Skin epidermis (tissue), 12 donors: ENCODE measurements at regions not wholly inside any gene's neighbourhood (a gene's known extent, or its start where the extent isn't known, plus 50 kb on each side); places are given as distances from the start of the nearest gene placed in this dataset.
"Not testable (repeated sequence)": the region's sequence is repeated elsewhere in the genome, so short reads cannot be mapped to it uniquely, and the experiment has no call there.

Source experiments
- H3K27ac ChIP-seq, 21 experiments: fragments of 200-600 bp; sonication (generic) in 11 of 21; one replicate each; pipeline ENCODE4 v1.5.0; 2020; ENCODE audit warnings: mild to moderate bottlenecking in 3 of 21, inconsistent platforms in 2 of 21, moderate library complexity in 2 of 21
- H3K4me3 ChIP-seq, 7 experiments: fragments of 200-600 bp; sonication (generic) in 2 of 7; one replicate each; pipeline ENCODE4 v1.5.0; 2020; ENCODE audit warnings: inconsistent platforms in 2 of 7, mild to moderate bottlenecking in 2 of 7, moderate library complexity in 1 of 7

GRCh38 chr9:129446828-129447550 is 173.9 kb downstream of the C9orf50 start:
- H3K4me3 ChIP-seq, result no peak overlapping the region

DNA sequence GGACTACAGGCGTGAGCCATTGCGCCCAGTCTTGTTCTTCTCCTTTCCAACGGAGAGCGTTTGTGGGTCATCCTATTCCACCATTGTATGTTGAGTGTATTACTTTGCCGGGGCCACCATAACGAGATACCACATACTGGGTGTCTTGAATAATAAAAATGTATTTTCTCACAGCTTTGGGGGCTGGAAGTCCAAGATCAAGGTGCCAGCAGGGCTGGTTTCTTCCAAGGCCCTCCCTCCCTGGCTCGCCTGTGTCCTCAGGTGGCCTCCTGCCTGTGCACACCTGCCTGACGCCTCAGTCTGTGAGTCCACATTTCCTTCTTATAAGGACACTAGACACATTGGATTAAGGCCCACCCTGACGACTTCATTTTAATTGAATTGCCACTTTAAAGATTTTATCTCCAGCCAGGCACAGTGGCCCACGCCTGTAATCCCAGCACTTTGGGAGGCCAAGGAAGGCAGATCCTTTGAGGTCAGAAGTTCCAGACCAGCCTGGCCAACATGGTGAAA is 175.1 kb downstream of the C9orf50 start:
- Histone ChIP-seq H3K27ac (no peak overlapping the region), H3K4me3 (no peak overlapping the region)

More at GRCh38 chr9:129446828-129447550, 173.9 kb downstream of the C9orf50 start:
- H3K27ac ChIP-seq, result no peak overlapping the region

- H3K4me3 ChIP-seq, result not testable (repeated sequence)
These were observed 177.3 kb downstream of the C9orf50 start for GRCh38 chr9:129443515-129444164.

GRCh38 chr9:129442803-129443511 is 177.9 kb downstream of the C9orf50 start:
- Histone ChIP-seq H3K4me3 (no peak overlapping the region), H3K27ac (no peak overlapping the region)

More at GRCh38 chr9:129443515-129444164, 177.3 kb downstream of the C9orf50 start:
- H3K27ac ChIP-seq, result not testable (repeated sequence)

- Histone ChIP-seq H3K4me3 (no peak overlapping the region), H3K27ac (no peak overlapping the region)
These were observed 179.0 kb downstream of the C9orf50 start for GRCh38 chr9:129441852-129442251.

GRCh38 chr9:129440435-129441186 is 180.3 kb downstream of the C9orf50 start:
- Histone ChIP-seq H3K27ac (no peak overlapping the region), H3K4me3 (no peak overlapping the region)

DNA sequence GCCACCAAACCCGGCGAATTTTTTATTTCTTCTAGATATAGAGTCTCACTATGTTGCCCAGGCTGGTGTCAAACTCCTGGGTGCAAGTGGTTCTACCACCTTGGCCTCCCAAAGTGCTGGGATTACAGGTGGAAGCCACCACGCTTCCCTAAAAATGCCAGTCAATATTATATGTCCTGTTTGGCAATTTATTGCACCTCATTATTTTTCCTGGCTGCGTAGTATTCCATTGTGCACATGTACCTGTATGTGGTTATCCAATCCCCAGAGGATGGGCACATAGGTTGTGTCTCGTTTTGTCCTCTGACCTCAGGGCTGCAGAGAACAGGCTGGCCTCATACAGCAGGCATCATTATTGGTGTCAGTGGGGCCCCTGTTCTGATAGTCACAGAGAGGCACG is 181.7 kb downstream of the C9orf50 start:
- Histone ChIP-seq H3K27ac (no peak overlapping the region), H3K4me3 (no peak overlapping the region)

GRCh38 chr9:129437626-129438323 is 183.1 kb downstream of the C9orf50 start:
- peak overlapping the region in 18 of 21 experiments; percentile 0 to 84 (median 63) for H3K27ac ChIP-seq

DNA sequence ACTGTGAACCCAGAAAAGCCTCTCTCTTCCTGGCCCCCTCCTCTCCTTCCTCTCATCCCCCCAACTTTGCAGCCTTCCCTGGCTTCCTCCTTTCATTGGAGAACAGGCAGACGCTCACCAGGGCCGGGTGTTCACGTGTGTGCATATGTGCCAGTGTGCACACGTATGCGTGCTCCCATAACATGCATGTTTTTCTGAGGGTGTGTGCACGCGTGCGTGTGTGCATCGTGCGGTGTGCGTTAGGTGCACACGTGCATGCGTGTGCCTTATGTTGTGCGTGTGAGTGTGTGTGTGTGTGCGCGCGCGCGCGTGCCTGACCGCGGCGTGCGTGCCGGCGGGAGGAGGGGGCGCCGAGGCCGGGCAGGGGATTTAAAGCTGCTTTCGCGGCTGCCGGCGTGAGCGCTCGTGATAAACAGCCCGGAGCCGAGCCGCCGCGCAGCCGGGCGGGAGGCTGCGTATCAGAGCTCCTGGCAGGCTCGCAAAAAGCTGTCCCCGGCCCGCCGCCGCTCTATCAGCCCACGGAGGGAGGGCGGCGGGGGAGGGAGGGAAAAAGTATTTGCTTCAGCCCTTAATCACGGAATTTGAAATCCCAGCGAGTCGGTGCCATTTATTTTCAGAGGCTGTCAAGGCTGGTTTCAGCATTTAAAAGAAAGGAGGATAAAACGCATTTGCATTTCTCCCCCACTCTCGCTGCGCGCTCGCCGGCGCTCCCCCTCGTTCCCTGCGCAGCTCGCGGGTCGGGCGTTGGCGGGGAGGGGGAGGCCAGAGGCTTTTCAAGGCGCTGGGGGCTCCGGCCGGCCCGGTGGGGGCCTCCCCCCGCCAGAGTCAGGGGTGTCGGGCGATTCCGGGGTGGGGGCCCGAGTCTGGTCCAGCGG is 183.9 kb downstream of the C9orf50 start:
- H3K27ac ChIP-seq, result peak overlapping the region in 18 of 21 experiments; percentile 0 to 84 (median 63)

More at GRCh38 chr9:129437626-129438323, 183.1 kb downstream of the C9orf50 start:
- peak overlapping the region; percentile 33 to 55 (median 40) for H3K4me3 ChIP-seq

GRCh38 chr9:129435988-129436717 is 184.7 kb downstream of the C9orf50 start:
- Histone ChIP-seq H3K27ac (no peak overlapping the region), H3K4me3 (no peak overlapping the region)

More for the DNA sequence above, 183.9 kb downstream of the C9orf50 start:
- H3K4me3 ChIP-seq, result peak overlapping the region; percentile 33 to 55 (median 40)

DNA sequence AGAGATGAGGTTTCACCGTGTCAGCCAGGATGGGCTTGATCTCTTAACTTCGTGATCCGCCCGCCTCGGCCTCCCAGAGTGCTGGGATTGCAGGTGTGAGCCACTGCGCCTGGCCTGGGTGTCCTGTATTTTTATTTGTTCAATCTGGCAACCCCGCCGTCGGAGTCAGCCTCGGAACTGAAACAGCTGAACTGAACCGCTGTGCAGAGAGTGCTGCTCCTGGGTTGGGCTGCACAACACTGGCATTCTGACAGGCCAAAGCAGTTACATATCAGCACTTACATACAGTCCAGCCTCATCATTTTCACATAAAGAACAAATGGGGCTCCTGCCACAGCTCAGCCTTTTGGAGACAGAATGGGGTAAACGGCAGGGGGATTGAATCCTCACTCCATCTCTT is 185.6 kb downstream of the C9orf50 start:
- H3K4me3 ChIP-seq, result no peak overlapping the region

GRCh38 chr9:129434187-129434586 is 186.7 kb downstream of the C9orf50 start:
- H3K27ac ChIP-seq, result no peak overlapping the region

More for the DNA sequence above, 185.6 kb downstream of the C9orf50 start:
- H3K27ac ChIP-seq, result no peak overlapping the region

DNA sequence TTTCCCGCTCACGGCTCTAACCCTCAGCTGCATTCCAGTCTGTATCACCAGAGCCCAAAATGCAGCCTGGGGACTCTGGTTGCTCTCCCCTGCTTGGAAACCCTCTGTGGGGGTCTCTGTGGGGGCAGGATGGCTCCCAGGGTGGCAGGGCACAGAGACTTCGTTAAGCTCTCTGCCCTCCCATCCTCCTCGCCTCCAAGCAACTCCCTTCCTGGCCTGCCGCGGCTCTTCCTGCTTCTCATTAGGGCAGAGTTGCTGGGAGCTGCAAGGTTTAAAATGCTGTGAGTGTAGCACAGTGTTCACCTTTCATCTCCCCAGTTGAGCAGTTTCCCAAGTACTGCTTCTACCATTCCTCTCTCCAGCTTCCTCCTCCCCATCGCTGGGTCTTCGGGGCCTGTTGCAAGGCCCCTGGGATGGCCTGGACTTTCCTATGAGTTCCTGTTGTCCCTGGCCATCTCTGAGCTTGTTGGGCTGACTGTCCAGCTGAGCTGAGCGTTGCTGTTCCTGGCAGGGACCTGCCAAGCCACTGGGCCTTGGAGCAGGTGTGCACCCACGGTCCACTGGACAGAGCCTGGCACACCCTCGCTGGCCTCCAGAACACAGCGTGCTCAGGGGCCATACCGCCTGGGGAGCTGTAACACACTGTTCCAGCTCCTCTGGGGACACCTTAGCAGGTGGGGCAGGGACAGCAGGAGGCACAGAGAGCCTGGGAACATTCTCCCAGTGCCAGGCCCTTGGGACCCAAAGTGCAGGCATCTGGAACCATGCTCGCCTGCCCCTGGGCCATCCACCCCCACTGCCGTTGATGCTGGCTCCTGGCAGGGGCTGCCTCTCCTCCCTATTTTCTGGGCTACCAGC is 188.4 kb downstream of the C9orf50 start:
- Histone ChIP-seq H3K4me3 (no peak overlapping the region), H3K27ac (no peak overlapping the region)

More at GRCh38 chr9:129434187-129434586, 186.7 kb downstream of the C9orf50 start:
- no peak overlapping the region for H3K4me3 ChIP-seq

DNA sequence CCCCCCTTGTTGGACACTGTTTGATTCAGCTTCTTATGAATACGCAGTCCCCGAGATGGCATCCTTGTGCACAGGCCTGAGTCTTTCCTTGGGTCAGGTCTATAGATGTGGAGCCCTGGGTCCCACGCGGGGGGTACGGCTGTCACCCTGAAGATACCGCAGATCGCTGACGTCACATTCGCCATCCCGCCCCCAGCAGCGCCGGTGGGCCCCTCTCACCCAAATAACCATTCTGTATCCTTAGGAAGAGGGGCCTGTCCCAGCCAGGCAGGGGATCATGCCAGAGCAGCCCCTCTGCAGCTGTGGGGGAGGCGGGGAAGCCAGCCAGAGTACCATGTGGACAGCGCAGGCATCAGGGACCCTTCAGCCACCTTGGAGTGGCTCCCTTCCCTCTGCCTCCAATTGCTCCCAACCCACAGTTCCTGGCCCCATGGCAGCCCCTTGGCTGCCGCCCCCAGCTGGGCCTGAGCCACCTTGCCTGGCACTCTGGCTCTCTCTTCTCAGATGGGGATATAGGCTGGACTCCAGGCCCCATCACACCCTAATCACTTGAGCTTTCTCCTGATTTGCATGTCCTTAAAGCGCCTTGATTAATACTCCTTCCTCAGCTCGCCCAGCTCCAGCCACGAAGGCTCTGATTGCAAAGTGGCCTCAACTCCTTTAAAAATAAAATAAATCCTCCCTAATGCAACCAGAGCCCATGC is 189.8 kb downstream of the C9orf50 start:
- no peak overlapping the region for H3K27ac ChIP-seq

DNA sequence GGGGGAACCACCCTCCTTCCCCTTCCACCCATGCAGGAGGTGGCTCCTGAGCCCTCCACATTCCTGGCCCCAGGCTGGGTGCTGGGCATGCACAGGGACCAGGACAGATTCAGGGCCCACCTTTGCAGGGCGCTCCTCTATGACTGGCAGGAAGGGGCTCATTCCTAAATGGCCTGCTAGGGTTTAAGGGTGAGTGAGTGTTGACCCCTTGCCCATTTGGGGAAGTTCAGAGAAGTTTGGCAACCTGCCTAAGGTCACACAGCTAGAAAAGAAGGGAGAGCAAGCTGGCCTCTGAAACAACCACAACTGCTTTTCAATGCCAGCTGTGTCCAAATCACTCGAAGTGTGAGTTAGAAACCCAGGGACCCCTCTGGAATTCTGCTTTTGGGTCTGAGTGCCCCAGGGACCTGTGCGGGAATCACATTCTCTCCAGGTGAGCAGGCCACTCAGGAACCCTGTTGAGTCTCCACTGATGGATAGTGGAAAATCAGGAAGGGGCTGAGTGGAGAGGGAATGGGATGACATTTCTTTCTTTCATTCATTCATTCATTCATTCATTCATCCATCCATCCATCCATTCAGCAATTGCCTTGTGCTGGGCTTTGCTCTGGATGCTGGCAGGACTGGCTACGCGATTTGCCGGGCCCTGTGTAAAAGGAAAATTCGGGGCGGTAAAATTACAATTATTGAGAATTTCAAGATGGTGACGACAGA is 191.9 kb downstream of the C9orf50 start:
- no peak overlapping the region for H3K27ac ChIP-seq
- no peak overlapping the region for H3K4me3 ChIP-seq

More for the DNA sequence above, 189.8 kb downstream of the C9orf50 start:
- no peak overlapping the region for H3K4me3 ChIP-seq
